ENCODE measurements at regions not wholly inside any gene's neighbourhood (a gene's known extent, or its start where the extent isn't known, plus 50 kb on each side); places are given as distances from the start of the nearest gene placed in this dataset.

GRCh38 chr7:47083476-47084250 is 498.2 kb downstream of the TNS3 start:
- Mint-ChIP-seq H3K27me3 (no peaks in the 10 kb centered on the region), H3K36me3 (peaks cover 6% of the 10 kb centered on the region), H3K4me1 (ENCODE audit: unreplicated experiment) (peaks cover 2% of the 10 kb centered on the region), H3K27ac (no peak overlapping the region), H3K9me3 (peaks cover 27% of the 10 kb centered on the region), H3K4me3 (no peak overlapping the region)
- no peak for DNase-seq (ENCODE audit: extremely low spot score, unreplicated experiment)
- TF ChIP-seq, protein P1, sequence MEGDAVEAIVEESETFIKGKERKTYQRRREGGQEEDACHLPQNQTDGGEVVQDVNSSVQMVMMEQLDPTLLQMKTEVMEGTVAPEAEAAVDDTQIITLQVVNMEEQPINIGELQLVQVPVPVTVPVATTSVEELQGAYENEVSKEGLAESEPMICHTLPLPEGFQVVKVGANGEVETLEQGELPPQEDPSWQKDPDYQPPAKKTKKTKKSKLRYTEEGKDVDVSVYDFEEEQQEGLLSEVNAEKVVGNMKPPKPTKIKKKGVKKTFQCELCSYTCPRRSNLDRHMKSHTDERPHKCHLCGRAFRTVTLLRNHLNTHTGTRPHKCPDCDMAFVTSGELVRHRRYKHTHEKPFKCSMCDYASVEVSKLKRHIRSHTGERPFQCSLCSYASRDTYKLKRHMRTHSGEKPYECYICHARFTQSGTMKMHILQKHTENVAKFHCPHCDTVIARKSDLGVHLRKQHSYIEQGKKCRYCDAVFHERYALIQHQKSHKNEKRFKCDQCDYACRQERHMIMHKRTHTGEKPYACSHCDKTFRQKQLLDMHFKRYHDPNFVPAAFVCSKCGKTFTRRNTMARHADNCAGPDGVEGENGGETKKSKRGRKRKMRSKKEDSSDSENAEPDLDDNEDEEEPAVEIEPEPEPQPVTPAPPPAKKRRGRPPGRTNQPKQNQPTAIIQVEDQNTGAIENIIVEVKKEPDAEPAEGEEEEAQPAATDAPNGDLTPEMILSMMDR (conservative IDR thresholded peaks at IDR 0.05), result no peak

DNA sequence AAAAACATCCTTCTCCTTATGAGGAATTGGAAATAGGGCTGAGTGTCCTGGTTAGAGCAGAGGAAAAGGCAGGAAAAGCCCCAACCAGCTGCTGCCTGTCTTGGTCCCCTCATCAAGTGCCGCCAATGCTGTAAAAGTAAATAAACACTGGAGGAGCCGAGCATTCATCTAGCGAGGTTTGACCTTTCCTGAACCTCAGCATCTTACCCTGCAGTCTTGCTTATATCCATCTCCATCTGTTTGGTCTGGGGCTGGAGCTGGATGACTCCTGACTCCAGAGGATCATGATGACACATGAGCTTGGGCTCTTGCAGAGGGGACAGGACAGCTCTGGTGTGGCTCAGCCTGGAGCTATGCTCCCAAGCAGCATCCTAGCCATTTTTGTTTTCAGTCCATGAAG is 501.1 kb downstream of the TNS3 start:
- peaks cover 20% of the 10 kb centered on the region for H3K9me3 Mint-ChIP-seq
- no peak overlapping the region for H3K27ac Mint-ChIP-seq
- H3K36me3 Mint-ChIP-seq, result peaks cover 6% of the 10 kb centered on the region

DNA sequence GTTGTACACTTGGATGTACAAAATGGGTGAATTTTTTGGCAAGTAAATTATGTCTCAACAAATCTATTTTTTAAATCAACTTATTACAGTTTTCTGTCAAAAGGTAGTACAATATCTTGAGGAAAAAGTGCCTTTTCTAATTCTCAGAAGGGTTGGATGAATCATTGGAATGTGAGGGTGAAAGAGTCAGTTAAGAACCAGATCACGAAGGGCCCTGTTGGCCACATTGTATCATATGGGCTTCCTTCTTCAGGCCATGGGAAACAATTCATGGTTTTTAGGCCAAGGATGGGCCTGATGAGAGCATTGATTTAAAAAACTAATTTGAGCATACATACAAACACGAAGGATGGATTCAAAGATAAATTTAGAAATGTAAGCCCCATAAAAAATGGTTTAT is 503.7 kb downstream of the TNS3 start:
- H3K27ac Mint-ChIP-seq, result no peak overlapping the region
- no peak for DNase-seq (ENCODE audit: extremely low spot score, unreplicated experiment)
- no peak overlapping the region for H3K4me3 Mint-ChIP-seq
- TF ChIP-seq, protein P1 (conservative IDR thresholded peaks at IDR 0.05), result no peak
- H3K9me3 Mint-ChIP-seq, result peaks cover 11% of the 10 kb centered on the region
- H3K4me1 Mint-ChIP-seq (ENCODE audit: unreplicated experiment), result peaks cover 10% of the 10 kb centered on the region
- H3K36me3 Mint-ChIP-seq, result peaks cover 6% of the 10 kb centered on the region
- no peaks in the 10 kb centered on the region for H3K27me3 Mint-ChIP-seq

More for the DNA sequence above, 501.1 kb downstream of the TNS3 start:
- DNase-seq (ENCODE audit: extremely low spot score, unreplicated experiment), result no peak
- no peaks in the 10 kb centered on the region for H3K4me1 Mint-ChIP-seq (ENCODE audit: unreplicated experiment)
- H3K4me3 Mint-ChIP-seq, result no peak overlapping the region
- TF ChIP-seq, protein P1 (conservative IDR thresholded peaks at IDR 0.05), result no peak
- no peaks in the 10 kb centered on the region for H3K27me3 Mint-ChIP-seq

- Mint-ChIP-seq H3K36me3 (no peaks in the 10 kb centered on the region), H3K4me1 (ENCODE audit: unreplicated experiment) (peaks cover 10% of the 10 kb centered on the region), H3K9me3 (peaks cover 7% of the 10 kb centered on the region), H3K27ac (no peak overlapping the region), H3K4me3 (peak overlapping the region; percentile 26), H3K27me3 (no peaks in the 10 kb centered on the region)
- DNase-seq (ENCODE audit: extremely low spot score, unreplicated experiment), result no peak
- TF ChIP-seq, protein P1 (conservative IDR thresholded peaks at IDR 0.05), result no peak
Measured at GRCh38 chr7:47074702-47075153, 507.2 kb downstream of the TNS3 start.

DNA sequence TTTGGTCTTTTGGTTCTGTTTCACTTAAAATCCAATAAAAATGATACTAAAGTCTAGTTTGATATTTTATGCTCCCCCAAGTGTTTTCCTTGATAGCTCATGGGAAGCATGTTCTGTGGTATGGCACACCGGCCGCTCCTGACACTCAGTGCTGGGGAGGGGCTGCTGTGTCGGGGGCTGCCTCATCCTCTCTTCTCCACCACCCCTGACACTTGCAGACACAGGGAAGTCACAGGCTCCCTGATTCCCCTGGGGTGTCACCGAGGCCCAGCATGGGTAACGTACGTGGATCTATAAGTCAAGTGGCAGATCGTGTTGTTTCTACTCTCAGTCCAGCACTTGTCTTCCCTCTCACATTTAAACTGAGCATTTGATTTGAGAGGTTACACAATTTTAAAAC is 508.6 kb downstream of the TNS3 start:
- peaks cover under 1% of the 10 kb centered on the region for H3K9me3 Mint-ChIP-seq
- TF ChIP-seq, protein P1 (conservative IDR thresholded peaks at IDR 0.05), result no peak
- H3K4me3 Mint-ChIP-seq, result no peak overlapping the region
- no peak for DNase-seq (ENCODE audit: extremely low spot score, unreplicated experiment)
- H3K27ac Mint-ChIP-seq, result no peak overlapping the region
- H3K27me3 Mint-ChIP-seq, result no peaks in the 10 kb centered on the region
- H3K36me3 Mint-ChIP-seq, result no peaks in the 10 kb centered on the region
- peaks cover 10% of the 10 kb centered on the region for H3K4me1 Mint-ChIP-seq (ENCODE audit: unreplicated experiment)
